ENCODE measurements at regions not wholly inside any gene's neighbourhood (a gene's known extent, or its start where the extent isn't known, plus 50 kb on each side); places are given as distances from the start of the nearest gene placed in this dataset.

GRCh38 chr10:4751211-4751610 lies 74.8 kb upstream of the AKR1E2 start:
- TF ChIP-seq RAD21 (IDR thresholded peaks at IDR 0.05; ENCODE audit: low read depth) (no peak), REST (IDR thresholded peaks at IDR 0.05; ENCODE audit: low read depth) (no peak), EP300 (IDR thresholded peaks at IDR 0.05; ENCODE audit: borderline replicate concordance) (no peak), USF1 (IDR thresholded peaks at IDR 0.05) (no peak), EGR1 (IDR thresholded peaks at IDR 0.05) (no peak)

Data from Ishikawa (cell line).